D721Med (cell line): ENCODE measurements at regions not wholly inside any gene's neighbourhood (a gene's known extent, or its start where the extent isn't known, plus 50 kb on each side); places are given as distances from the start of the nearest gene placed in this dataset.

Source experiments
- DNase-seq: peaks from one replicate; pipeline ENCODE4 v3.0.0; 2011; ENCODE audit warnings: low spot score; ENCODE audit not compliant: insufficient read length
- FAIRE-seq: peaks from 2 replicates; lab custom pipeline; 2011; peaks lifted over from hg19 to GRCh38; lab: Jason Lieb, UNC
- TF ChIP-seq, protein P1 (sequence below): IDR thresholded peaks from 2 replicates; pipeline ENCODE4 v1.5.1; 2012; ENCODE audit warnings: mild to moderate bottlenecking, control low read depth; ENCODE audit not compliant: insufficient read depth; ENCODE audit errors: missing control alignments

DNA sequence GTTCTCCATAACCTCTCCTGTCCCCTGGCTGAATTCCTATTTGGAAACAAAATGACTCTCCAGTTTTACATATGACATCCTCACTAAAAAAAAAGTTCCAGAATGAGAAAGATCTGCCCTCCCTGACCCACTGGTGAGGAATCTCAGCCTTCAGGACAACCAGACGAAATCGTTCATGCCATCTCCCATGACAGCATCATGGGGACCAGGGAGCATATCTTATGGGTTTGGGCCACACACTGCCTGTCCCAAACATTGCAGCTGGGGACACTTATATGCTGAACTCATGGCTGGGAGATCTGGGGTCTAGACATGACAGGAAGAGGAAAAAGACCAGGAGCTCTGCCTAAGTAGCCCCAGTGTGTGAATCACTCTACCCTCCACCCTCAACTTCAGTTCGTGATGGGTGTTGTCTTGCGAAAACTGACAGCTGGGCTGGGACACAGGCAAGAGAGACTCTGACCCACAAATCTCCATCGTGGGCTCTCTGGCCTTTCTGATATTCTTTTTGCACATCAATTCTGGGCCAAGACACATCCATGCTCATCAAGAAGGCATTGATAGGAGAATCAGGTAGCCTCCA, 102.0 kb downstream of the ZNF280B start:
- FAIRE-seq (no peak), DNase-seq (no peak)
- TF ChIP-seq, protein P1, sequence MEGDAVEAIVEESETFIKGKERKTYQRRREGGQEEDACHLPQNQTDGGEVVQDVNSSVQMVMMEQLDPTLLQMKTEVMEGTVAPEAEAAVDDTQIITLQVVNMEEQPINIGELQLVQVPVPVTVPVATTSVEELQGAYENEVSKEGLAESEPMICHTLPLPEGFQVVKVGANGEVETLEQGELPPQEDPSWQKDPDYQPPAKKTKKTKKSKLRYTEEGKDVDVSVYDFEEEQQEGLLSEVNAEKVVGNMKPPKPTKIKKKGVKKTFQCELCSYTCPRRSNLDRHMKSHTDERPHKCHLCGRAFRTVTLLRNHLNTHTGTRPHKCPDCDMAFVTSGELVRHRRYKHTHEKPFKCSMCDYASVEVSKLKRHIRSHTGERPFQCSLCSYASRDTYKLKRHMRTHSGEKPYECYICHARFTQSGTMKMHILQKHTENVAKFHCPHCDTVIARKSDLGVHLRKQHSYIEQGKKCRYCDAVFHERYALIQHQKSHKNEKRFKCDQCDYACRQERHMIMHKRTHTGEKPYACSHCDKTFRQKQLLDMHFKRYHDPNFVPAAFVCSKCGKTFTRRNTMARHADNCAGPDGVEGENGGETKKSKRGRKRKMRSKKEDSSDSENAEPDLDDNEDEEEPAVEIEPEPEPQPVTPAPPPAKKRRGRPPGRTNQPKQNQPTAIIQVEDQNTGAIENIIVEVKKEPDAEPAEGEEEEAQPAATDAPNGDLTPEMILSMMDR, result no peak

DNA sequence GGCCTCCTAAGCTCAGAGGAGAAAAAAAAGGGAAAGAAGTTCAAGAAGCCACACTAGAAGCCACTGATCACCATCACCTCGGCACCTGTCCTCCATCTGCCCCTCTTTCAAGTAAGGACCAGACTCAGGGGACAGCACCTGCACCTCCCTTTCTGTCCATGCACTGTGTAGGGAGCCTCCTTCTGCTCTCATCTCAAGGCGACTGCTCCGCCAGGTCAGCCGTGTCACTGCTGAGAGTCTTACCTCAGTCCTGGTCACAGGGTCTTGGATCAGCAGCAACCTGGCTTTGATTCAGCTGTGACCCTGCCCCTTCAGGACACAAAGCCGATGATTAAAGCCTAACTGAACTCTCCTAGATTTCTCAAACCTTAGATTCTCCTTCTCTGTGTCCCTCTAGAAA, 101.5 kb downstream of the ZNF280B start:
- FAIRE-seq (no peak), DNase-seq (no peak)
- TF ChIP-seq, protein P1, result no peak

DNA sequence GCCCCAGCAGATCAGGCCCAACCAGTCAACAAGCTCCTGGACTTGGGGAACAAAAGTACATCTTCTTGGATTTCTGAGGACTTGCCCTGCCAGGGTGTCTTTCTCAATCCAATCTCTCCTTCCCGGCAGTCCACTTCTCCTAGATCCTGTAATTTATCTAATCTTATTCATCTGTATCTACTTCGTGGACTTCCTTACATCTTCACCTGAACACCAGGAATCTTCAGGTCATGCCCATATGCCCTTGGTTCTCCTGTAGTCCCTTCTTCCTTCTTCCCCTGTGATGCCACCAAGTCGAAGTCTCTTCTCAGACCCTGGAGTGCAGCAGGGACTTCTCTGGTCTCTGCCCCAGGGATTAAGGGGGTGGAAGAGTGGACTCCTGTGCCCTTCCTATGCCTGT, 100.3 kb downstream of the ZNF280B start:
- FAIRE-seq, result no peak
- no peak for DNase-seq
- TF ChIP-seq, protein P1, result no peak

DNA sequence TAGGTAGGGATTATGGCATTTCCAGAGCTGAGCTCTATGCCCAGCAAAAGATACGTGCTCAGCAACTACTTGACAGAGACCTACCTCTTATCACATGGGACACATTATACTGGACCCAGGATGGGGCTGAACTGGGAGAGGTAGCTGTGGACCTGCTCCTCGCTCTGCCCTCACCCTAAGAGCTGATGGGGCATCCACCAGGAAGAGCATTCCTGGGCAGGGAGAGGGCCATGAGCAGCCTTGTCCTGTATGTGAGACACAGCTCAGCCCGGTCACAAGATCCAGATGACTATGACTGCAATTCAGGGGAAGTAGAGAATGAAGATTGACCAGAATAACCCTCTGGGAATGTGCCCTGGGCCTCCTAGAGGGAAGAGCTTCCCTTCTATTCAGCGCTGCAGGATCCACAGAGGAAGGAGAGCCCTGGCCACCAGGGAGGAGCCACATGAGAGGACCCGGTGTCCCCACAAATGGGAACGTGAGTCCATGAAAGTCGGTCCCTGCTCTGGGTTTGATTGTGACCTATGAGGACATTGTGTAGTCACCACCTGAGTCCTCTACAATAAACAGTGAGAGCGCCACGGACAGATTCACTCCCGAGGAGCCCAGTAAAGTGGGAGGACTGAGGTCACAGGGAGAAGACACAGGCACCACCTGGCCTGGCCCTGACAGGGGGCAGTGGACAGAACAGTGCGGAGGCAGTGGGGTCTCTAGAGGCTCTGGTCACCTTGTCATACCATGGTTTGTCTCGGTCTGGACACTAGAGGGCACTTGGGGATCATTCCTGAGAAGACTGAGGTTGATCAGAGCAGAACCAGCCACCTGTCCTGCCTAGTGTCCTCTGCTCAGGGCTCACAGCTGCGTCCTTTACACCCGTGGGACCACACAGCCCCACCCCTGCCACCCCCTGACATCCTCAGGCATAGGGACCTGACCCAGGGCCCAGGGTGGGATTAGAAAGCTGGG, 99.5 kb downstream of the ZNF280B start:
- DNase-seq (no peak), FAIRE-seq (no peak)
- TF ChIP-seq, protein P1, result peak; percentile 44

DNA sequence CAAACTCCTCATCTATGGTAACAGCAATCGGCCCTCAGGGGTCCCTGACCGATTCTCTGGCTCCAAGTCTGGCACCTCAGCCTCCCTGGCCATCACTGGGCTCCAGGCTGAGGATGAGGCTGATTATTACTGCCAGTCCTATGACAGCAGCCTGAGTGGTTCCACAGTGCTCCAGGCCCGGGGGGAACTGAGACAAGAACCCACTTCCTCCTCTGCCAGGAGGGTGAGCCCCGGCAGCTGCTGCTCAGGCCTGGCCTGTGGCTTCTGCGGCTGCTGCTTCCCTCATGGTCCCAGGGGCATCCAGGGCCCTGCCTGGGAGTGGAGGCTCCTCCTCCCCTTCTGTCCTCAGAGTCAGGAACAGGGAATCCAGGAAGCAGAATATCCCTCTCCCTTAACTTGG, 98.4 kb downstream of the ZNF280B start:
- TF ChIP-seq, protein P1, result no peak
- FAIRE-seq (no peak), DNase-seq (no peak)

DNA sequence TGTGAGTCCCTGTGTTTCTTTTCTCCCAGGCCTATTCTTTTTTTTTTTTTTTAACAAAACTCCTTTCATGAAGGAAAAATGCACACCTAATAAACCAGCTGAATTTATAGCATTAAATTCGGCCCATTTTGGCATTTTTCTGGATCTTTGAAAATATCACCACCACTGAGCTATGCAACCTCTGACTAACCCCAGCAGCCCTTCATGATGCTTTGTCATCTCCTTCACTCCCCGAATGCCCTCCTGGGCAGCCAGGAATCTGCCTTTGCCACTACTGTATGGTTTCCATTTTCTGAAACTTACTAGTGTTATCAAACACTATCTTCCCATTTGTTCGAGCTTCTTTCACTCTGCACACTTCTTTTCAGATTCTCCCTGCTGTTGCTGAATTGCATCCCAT, 97.9 kb downstream of the ZNF280B start:
- DNase-seq, result no peak
- TF ChIP-seq, protein P1, result no peak
- FAIRE-seq, result no peak

DNA sequence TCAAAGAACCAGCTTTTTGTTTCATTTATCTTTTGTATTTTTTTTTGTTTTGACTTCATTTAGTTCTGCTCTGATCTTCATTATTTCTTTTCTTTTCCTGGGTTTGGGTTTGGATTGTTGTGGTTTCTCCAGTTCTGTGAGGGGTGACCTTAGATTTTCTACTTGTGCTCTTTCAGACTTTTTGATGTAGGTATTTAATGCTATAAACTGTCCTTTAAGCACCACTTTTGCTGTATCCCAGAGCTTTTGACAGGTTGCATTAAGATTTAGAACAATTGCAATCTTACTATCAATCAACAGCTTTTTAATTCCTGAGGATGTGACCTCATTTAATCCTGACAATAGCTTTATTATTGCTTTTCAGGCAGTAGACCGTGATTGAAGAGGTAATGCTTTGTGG, 94.3 kb downstream of the ZNF280B start:
- FAIRE-seq (no peak), DNase-seq (no peak)
- TF ChIP-seq, protein P1, result no peak
